Right atrium auricular region (tissue), 2 donors: ENCODE measurements at regions not wholly inside any gene's neighbourhood (a gene's known extent, or its start where the extent isn't known, plus 50 kb on each side); places are given as distances from the start of the nearest gene placed in this dataset.

Experiments used
- DNase-seq: peaks from one replicate; pipeline ENCODE4 v3.0.0-alpha.2; 2019; ENCODE audit warnings: low spot score
- H3K27ac ChIP-seq, 2 donors: fragments of 200-600 bp; sonication (generic); 1 replicate in 1 of 2; 2 replicates in 1 of 2; pipeline ENCODE4 v1.5.1; 2016 to 2019
- H3K27me3 ChIP-seq, 2 donors: fragments of 200-600 bp; sonication (generic); one replicate each; pipeline versions ENCODE4 v1.5.1 to v1.6.0; 2017 to 2019
- H3K36me3 ChIP-seq: fragments of 200-600 bp; sonication (generic); one replicate; pipeline ENCODE4 v1.5.1; 2016
- H3K4me1 ChIP-seq, 2 donors: fragments of 200-600 bp; sonication (generic); one replicate each; pipeline versions ENCODE4 v1.5.1 to v1.6.0; 2017 to 2019
- H3K4me3 ChIP-seq, 2 donors: fragments of 200-600 bp; sonication (generic); 1 replicate in 1 of 2; 2 replicates in 1 of 2; pipeline ENCODE4 v1.5.1; 2017 to 2019; ENCODE audit warnings: mild to moderate bottlenecking in 1 of 2, moderate library complexity in 1 of 2
- H3K9me3 ChIP-seq, 2 donors: fragments of 200-600 bp; sonication (generic); one replicate each; pipeline ENCODE4 v1.5.1; 2019
- TF ChIP-seq, protein P1 (sequence below), 2 donors: fragments of 200-600 bp; sonication (generic); IDR thresholded peaks; one replicate each; pipeline ENCODE4 v1.5.1; 2019; ENCODE audit warnings: antibody characterized with exemption in 2 of 2

DNA sequence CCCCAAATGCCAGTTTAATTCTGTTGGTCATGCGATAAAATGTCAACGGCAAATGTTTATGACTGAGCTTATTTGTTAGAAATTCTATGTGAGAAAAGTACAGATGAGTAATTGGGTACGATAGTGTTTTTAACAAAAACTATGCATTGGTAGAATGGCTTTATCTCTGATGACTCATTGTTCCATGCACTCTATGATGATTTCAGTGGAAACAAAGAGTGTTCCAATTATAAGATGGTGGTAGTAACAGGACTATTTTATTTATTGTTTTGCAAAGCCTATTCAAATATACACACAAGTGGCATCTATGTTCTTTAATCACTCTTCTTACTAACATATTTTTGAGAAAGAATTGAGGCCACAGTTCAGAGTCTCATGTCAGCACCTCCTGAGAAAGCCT, 353.7 kb upstream of the IRX2 start:
- Histone ChIP-seq H3K27me3 (no peaks in the 10 kb centered on the region), H3K9me3 (no peaks in the 10 kb centered on the region), H3K4me1 (no peaks in the 10 kb centered on the region), H3K4me3 (no peak overlapping the region), H3K36me3 (no peaks in the 10 kb centered on the region), H3K27ac (no peak overlapping the region)
- TF ChIP-seq, protein P1, sequence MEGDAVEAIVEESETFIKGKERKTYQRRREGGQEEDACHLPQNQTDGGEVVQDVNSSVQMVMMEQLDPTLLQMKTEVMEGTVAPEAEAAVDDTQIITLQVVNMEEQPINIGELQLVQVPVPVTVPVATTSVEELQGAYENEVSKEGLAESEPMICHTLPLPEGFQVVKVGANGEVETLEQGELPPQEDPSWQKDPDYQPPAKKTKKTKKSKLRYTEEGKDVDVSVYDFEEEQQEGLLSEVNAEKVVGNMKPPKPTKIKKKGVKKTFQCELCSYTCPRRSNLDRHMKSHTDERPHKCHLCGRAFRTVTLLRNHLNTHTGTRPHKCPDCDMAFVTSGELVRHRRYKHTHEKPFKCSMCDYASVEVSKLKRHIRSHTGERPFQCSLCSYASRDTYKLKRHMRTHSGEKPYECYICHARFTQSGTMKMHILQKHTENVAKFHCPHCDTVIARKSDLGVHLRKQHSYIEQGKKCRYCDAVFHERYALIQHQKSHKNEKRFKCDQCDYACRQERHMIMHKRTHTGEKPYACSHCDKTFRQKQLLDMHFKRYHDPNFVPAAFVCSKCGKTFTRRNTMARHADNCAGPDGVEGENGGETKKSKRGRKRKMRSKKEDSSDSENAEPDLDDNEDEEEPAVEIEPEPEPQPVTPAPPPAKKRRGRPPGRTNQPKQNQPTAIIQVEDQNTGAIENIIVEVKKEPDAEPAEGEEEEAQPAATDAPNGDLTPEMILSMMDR (IDR thresholded peaks at IDR 0.05): no peak
- DNase-seq: no peak

DNA sequence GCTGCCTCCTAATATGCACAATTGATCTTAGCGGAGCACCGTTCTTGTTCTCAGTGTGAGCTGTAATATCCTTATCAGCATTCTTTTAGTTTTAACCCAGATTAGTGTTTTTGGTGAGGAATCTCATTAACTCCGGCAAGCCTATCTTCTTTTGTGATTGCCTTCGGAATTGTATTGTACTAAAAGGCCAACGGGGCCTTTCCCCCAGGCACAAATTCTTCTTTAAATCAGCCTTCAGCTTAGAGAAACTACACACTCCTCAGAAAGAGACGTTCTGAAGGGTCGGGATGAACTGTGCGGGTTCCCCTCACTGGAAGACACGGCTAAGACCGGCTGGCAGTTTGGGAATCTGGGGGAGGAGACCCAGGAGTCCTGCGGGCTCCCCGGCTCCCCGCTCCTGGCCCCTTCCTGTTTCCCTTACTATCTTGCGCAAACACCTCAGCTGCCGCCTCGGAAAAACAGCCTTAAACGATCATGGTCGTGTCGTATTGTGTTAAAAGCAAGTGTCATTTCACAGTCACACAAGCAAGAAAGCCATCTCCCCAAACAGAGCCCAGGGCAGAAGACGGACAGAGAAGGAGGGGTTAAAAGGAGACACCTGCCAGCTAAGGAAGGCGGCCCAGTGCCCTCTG, 353.1 kb upstream of the IRX2 start:
- no peak for DNase-seq
- no peaks in the 10 kb centered on the region for H3K9me3 ChIP-seq
- H3K27me3 ChIP-seq: no peaks in the 10 kb centered on the region
- H3K4me3 ChIP-seq: no peak overlapping the region
- TF ChIP-seq, protein P1 (IDR thresholded peaks at IDR 0.05): no peak
- H3K4me1 ChIP-seq: no peaks in the 10 kb centered on the region
- no peak overlapping the region for H3K27ac ChIP-seq
- no peaks in the 10 kb centered on the region for H3K36me3 ChIP-seq

DNA sequence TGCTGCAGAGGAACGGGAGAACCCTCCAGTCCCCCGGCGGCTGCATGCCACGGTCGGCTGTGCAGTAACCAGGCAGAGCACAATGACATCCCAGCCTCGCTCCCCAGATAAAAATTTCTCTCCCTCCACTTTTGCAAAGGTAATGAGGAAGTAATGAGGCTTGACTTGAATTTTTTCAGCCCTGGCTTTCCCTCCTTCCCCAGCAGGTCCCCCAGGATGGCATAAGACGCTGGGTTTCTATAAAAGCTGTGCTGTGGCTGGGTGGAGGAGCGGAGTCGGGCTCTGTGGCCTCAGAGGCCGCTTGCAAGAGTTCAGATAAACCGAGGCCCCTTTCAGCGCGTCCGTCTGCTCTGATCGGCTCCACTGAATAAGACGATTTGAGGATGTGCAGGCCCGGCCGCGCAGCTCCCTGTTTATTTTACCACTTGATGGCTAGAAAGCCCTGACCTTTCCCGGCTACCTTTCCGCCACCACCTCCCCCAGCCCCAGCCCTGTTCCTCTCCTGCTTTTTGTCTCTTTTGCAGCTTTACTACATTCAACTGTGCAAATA, 351.9 kb upstream of the IRX2 start:
- TF ChIP-seq, protein P1 (IDR thresholded peaks at IDR 0.05): no peak
- Histone ChIP-seq H3K27me3 (no peaks in the 10 kb centered on the region), H3K27ac (no peak overlapping the region), H3K36me3 (no peaks in the 10 kb centered on the region), H3K4me1 (no peaks in the 10 kb centered on the region), H3K9me3 (no peaks in the 10 kb centered on the region), H3K4me3 (no peak overlapping the region)
- DNase-seq: no peak

DNA sequence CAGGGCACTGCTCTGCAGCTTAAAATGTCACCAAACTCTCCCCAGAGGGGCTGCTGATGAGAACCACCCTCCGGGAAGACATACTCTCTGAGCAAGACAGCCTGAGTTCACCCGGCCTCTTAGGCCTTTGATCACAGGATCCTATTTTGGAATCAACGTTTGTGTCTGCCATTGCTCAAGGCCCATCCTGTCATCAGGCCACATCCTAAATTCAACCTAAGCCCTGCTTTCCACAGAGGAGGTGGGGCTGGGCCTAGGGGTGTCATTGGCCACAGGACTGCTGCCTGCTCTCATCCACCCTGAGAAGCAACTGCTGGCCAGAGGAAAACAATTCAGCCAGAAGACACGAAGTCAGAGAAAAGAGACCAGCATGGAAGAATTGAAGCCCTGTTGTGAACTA, 351.1 kb upstream of the IRX2 start:
- H3K4me3 ChIP-seq: no peak overlapping the region
- no peak overlapping the region for H3K27ac ChIP-seq
- no peaks in the 10 kb centered on the region for H3K4me1 ChIP-seq
- H3K36me3 ChIP-seq: no peaks in the 10 kb centered on the region
- TF ChIP-seq, protein P1 (IDR thresholded peaks at IDR 0.05): no peak
- H3K27me3 ChIP-seq: no peaks in the 10 kb centered on the region
- H3K9me3 ChIP-seq: no peaks in the 10 kb centered on the region
- DNase-seq: no peak

DNA sequence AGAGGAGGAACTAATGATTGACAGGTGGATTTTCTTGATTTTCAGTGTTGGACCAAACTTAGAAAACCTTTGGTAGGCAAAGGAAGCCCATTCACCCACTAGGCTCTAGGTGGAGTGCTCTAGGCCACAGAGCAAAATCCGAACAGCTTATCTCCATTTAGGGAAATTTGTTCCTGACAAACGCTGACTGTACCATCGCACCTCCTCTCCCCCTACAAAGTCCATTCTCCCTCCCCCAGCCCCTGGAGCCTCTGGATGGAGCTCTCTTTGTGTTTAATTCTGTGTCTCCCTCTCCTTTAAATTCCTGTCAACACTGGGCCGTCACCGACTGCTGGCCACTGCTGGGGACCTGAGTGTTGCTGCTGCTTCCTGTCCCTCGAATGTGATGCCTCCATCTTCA, 350.1 kb upstream of the IRX2 start:
- H3K9me3 ChIP-seq: no peaks in the 10 kb centered on the region
- no peaks in the 10 kb centered on the region for H3K27me3 ChIP-seq
- TF ChIP-seq, protein P1 (IDR thresholded peaks at IDR 0.05): no peak
- H3K4me1 ChIP-seq: no peaks in the 10 kb centered on the region
- H3K36me3 ChIP-seq: no peaks in the 10 kb centered on the region
- H3K4me3 ChIP-seq: no peak overlapping the region
- H3K27ac ChIP-seq: no peak overlapping the region
- DNase-seq: no peak
